HG02943 (cell line): ENCODE measurements at regions not wholly inside any gene's neighbourhood (a gene's known extent, or its start where the extent isn't known, plus 50 kb on each side); places are given as distances from the start of the nearest gene placed in this dataset.
"Not testable (repeated sequence)": the region's sequence is repeated elsewhere in the genome, so short reads cannot be mapped to it uniquely, and the experiment has no call there.

Experiments
- ATAC-seq: cut with Tn5 transposase; IDR thresholded peaks from one replicate; pipeline ENCODE4 v1.9.1; 2021; ENCODE audit warnings: mild to moderate bottlenecking, low read depth, moderate library complexity; ENCODE audit not compliant: unreplicated experiment

DNA sequence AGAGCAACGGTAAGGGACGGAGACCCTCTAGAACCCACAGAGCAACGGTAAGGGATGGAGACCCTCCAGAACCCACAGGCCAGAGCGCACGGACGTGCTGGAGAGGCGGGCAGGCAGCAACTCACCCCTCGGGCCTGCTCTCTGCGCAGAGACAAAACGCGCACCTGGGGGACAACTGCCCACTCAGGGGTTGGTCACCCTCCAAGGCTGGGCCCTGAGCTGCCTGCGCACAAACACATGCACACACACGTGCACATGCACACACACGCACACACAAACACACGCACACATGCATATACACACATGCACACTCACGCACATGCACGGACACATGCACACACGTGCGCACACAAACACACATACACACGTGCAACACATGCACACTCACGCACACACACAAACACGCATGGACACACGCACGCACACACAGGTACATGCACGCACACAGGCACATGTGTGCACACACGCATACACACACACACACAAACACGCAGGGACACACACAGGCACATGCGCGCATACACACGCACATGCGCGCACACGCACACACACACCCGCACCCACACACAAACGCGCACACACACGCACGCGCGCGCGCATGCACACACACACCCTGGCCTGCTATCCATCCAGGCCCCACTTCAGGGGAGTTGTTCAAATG, 88.3 kb downstream of the NCOR2 start:
- no peak for ATAC-seq

DNA sequence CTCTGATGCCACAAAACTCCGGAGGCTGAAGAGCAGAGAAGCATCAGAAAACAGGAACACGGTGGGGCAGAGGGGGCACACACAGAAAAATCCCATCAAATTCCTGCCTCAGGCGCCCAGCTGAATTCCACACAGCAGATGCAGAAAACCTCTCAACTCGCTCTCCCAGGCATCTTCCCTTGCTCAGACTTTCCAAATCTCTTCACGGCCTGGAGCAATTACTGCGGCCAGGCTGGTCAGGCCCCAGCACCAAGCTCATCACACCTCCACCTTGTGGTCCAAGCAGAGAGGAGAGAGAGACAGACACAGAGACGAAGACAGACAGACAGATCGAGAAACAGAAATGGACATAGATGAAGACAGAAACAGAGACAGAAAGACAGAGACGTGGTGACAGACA, 89.0 kb downstream of the NCOR2 start:
- ATAC-seq, result no peak

DNA sequence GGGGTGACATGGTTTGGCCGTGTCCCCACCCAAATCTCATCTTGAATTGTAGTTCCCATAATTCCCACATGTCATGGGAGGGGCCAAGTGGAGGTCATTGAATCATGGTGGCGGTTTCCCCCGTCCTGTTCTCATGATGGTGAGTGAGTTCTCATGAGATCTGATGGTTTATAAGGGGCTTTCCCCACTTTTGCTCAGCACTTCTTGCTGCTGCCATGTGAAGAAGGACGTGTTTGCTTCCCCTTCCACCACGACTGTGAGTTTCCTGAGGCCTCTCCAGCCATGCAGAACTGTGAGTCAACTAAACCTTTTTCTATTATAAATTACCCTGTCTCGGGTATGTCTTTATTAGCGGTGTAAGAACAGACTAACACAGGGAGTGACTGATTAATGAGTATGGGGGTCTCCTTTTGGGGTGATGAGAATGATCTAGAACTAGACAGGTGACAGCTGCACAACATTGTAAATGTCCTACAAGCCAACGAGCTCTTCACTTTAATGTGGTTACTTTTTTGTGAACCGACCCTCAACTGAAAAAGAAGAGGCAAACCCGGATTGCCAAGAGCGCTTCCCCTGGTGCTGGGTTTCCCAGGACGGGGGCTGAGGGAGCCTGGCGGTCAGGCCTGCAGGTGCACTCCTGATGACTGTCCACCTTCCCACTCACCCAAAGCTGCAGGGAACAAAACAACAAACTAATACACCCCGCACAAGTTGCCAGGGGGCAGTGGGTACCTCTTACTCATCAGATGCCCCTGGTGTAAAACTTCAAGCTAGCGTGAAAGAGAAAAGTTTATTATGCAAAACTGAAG, 90.1 kb downstream of the NCOR2 start:
- ATAC-seq, result no peak

DNA sequence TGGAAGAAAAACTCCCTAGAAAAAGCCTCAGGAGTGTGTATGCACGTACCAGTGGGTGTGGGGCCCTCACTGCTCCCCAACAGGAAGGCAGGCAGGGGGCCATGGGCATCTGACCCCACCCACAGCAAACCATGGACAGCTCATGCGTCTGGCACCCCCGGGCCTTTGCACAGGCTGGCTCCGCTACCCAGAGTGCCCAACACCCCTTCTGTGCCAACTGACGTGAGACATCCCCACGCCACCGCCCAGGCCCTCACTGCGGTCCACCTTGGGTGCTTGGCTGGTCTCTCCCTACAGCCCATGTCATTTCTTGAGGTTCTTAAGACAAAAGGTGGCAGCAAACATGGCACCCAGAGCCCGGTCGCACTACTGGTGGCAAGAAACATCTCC, 91.4 kb downstream of the NCOR2 start:
- no peak for ATAC-seq

DNA sequence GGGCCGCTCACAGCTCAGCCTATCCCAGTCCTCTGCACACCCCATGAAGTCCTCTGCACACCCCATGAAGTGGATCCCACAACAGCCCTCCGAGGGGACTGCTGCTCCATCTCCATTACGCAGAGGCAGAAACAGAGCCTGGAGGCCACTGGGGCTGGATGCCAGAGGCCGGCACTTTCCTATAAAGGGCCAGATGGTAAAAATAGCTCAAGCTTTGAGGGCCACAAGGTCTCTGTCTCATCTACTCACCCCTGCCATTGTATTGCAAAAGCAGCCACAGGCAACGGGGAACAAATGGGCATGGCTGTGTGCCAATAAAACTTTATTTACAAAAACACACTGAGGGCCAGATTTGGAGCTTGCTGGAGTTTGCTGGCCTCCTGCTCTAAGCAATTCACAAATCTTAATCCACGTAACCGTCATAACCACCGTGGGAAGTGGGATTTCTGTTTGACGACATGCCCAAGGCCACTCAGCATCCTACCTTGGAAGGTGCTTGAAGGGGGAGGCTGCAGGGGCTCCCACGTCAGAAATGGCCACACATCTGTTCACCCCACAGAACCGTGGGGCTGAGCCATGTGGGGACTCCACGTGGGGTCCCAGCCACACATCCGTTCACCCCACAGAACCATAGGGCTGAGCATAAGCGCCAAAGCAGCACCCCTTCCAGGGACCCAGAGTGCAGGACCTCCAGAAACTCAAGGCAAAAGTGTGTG, 92.0 kb downstream of the NCOR2 start:
- ATAC-seq, result no peak

DNA sequence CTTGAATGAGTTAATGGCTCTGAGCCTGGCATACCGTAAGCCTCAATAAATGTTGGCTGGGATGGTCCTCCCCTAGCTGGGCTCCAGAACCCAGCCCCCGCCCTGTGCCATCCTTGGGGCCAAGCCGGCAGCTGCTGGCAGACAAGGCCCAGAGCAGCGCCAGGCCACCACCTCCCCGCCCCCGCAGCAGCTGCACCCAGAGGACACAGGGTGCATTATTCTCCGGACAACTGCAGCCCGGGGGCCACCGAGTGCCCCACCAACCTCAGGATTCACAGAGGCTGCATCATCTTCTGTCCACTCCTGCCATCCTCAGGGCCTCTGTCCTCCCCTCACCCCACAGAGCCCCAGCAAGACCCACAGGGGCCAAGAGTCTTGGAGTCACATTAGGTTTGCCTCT, 92.7 kb downstream of the NCOR2 start:
- ATAC-seq, result no peak

DNA sequence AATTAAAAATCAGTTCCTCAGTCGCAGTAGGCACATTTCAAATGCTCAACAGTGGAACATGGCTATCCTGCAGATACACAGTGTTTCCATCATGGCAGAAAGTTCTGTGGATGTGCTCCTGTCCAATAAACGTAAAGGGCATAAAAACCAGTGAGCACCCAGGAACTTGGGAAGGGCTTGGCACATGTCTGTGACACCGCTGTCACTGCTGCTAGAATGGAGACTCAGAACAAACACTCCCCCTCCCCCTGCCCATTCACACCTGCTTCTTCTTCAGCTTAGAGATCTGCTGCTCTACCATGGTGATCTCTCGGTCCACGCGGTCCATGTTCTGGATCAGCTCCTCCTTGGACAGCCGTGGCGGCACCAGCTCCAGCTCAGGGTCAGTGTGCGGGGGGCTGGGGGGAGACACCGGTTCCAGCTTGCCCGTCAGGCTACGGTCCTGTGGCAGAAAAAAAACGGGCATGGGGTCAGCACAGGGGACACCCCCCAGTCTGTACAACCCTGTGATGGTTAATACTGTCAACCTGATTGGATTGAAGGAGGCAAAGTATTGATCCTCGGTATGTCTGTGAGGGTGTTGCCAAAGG, 94.6 kb downstream of the NCOR2 start:
- ATAC-seq, result no peak

DNA sequence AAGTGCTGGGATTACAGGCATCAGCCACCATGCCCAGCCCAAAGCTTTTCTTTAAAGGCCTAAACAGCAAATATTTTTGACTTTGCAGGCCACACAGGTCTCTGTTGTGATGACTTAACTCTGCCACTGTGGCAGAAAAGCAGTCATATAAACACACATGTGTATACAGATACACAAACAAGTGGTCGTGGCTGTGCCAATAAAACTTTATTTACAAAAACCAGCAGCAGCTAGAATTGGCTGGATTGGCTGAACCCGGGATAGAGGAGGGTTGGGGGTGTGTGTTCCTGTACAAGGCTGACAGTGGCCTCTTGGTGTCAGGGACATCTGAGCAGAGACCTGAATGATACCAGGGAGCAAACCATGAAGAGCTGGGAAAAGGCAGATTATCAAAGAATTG, 95.6 kb downstream of the NCOR2 start:
- no peak for ATAC-seq

DNA sequence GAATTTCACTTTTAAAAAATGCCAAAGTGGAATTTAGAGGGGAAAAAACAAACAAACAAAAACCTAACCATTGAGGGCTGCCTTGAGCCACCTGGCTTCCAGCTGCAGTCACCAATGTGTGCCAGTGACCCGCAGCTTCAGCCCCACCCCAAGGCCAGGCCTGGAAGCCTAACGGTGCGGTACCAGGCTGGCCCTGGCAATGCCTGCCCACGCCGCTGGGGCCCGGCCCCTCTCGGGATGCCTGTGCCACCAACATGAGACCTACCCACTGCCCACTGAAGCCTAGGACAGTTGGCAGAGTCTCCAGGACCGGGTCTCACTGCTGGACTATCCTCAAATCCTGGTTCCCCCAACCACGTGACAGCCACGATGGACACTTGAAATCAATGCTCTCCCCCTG, 96.6 kb downstream of the NCOR2 start:
- ATAC-seq, result no peak

DNA sequence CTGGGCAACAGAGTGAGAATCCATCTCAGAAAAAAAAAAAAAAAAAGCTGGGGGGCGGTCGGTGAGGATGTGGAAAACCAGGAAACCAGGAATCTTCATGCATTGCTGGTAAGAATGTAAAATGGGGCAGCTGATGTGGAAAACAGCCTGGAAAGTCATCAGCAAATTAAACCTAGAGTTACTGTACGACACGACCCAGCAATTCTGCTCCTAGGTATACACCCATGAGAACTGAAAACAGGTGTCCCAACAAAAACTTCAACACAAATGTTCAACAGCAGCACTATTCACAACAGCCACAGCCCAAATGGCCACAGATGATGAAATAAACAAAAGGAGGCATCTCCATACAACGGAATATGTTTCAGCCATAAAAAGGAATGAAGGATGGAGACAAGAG, 97.3 kb downstream of the NCOR2 start:
- no peak for ATAC-seq

DNA sequence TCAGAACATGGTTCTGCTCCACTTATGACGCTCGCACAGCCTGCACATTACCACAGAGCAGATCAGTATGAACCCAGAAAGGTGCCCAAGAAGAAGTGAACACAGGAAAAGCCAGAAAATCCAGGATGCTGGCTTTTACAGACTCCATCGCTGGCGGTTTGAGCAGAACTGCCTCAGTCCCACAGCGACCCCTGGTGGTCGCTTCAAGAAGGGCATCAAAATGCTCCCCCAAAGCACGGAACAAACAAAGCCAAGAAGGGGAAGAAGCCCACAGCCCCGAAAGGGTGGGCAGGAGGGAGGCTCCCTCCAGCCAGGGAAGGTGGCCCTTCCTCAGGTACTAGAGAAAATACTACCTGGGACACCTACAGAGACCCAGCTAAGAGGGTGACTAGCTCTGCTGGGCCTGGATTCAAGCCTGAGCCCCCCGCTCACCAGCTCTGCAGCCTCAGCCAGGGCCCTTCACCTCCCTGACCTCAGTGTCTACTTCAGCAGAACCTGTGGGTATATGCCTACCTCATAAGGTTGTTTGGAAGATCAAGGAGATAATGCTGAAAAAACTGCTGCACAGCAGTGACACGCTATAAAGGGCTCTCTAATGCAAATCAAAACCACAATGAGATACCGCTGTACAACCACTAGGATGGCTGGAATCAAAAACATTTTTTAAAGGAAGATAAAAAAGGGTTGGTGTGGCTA, 98.1 kb downstream of the NCOR2 start:
- ATAC-seq, result no peak

DNA sequence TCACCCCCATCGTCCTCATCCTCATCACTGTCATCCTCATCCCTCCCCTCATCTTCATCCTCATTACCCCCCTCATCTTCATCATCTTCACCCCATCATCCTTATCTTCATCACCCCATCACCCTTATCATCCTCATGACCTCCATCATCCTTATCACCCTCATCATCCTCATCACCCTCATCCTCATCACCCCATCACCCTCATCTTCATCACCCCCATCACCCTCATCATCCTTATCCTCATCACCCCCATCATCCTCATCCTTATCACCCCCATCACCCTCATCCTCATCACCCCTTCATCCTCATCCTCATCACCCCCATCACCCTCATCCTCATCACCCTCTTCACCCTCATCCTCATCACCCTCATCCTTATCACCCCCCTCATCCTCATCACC, 99.9 kb downstream of the NCOR2 start:
- ATAC-seq, result not testable (repeated sequence)

DNA sequence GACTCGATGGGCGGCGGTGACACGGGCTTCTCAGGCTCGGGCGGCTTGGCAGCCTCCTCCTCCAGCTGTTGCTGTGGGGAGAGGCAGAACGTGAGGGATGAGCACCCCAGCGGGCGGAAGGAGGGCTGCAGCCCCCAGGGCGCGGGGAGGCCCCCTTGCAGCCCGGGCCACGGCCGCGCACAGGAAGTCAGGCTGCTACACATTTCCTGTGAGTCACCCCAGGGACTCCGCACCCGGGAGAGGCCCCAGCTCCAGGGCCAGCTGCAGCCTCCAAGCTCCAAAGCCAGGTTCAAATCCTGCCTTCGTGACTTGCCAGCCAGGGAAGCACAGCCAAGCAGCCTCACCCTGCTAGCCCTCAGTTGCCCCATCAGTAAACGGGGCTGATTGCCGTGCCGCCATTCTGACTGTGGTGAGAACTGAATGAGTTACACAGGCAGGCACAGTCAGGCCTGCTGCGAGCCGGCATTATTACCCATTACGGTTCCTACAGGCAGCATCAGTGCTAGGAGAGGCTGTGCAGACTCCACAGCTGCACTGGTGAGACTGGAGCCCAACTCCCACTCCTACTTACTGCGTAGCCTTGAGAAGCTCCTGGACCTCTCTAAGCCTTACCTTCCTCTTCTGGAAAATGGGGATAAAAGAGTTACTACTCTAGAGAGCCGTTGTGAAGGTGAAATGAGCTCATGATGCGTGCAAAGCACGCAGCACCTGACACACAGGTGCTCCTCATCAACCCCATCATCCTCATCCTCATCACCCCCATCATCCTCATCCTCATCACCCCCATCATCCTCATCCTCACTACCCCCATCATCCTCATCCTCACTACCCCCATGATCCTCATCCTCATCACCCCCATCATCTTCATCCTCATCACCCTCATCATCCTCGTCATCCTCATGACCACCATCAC, 100.9 kb downstream of the NCOR2 start:
- ATAC-seq, result peak; percentile 97

DNA sequence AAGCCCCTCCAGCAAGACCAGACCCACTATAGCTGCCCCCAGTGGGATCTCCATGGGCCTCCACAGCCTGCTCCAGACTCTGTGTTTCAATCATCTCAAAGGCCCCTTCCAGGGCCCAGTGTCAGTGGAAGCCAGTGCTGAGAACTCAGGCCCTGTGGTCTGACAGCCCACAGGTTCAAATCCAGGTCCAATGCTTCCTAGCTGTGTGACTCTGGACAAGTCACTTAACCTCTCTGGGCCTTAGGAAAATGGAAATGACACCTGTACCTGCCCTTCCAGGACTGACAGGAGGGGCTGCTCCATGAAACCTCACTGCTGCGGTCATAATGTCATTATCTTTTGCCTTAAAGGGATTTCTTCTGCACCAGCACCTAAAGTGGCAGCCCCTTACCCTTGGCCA, 101.9 kb downstream of the NCOR2 start:
- no peak for ATAC-seq

DNA sequence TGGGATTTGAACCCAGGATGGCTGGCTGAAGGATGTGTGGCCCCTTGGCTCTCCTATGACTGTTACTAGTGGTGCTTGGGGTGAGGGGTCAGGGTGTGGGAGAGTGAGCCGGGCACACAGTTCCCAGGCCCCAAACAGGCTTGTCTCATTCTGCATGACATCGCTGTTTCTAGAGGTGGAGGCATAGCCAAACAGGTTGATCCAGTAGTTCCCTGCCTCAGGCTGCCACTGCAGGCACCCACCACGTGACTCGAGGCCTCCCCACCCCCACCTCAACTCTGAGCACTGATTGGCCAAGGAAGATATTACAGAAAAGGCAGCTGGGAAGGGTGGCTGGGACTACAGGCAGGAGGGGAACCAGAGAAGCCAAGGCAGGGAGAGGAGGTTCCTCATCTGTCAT, 102.6 kb downstream of the NCOR2 start:
- no peak for ATAC-seq

DNA sequence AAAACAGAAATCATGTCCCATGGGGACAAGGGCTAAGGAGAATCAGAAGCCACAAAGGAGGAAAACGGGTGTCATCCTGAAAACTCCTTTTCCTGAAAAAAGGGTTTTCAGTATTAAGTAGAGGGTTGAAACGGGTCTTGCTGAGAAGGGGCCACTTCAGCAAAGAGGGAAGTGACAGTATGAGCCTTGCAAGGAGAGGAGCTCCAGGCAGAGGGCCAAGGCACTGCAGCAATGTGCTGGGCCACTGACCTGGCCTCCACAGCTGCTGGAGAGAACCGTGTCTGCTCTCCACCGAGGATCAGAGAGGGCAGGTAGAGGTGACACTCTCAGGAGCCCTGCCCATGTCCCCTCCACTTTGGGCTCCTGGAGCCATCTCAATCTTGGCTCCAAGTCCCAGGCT, 103.3 kb downstream of the NCOR2 start:
- ATAC-seq, result no peak

DNA sequence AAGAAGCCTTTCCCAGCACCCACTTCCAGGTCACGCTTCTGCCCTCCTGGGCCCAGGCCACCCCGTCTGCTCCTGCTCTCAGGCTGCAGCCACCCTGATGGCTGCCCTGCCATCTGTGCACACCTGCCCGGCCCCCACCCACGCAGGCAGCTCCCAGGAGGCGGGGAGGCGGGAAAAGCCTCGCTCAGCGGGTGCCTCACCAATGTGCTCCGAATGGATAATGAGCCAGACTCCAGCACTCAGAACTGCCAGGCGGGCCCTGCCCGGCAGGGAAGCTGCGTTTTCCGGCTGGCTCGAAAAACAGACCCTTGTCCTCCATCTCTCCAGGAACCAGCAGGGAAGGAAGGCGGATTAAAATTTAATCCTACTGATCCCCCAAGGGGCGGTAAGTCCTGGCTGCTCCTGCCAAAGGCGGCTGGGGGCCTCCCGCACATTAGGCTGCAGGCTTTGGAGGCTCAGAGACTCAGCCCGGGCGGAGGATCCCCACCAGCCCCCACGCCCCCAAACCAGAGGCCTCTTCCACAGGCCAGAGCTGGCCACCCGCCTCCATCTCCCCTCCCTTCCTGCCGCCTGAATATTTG, 104.0 kb downstream of the NCOR2 start:
- ATAC-seq, result no peak

DNA sequence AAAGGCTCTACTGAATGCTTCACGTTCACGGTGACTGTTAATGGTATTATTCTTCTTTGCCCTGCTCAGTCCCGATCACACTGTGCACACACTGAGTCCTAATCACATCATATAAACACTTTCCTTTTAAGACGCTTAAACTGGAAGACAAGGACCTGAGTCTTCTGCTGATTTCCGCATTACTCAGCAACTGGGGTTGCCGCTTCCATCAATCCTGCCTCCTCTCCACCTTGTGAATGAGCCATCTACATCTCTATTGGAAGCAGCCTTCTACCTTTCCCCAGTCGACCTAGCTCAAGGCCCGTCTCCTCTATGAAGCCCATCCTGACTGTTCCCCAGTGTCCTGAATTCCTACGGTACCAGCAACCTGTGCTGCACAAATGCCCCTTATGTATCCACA, 104.7 kb downstream of the NCOR2 start:
- ATAC-seq, result no peak

DNA sequence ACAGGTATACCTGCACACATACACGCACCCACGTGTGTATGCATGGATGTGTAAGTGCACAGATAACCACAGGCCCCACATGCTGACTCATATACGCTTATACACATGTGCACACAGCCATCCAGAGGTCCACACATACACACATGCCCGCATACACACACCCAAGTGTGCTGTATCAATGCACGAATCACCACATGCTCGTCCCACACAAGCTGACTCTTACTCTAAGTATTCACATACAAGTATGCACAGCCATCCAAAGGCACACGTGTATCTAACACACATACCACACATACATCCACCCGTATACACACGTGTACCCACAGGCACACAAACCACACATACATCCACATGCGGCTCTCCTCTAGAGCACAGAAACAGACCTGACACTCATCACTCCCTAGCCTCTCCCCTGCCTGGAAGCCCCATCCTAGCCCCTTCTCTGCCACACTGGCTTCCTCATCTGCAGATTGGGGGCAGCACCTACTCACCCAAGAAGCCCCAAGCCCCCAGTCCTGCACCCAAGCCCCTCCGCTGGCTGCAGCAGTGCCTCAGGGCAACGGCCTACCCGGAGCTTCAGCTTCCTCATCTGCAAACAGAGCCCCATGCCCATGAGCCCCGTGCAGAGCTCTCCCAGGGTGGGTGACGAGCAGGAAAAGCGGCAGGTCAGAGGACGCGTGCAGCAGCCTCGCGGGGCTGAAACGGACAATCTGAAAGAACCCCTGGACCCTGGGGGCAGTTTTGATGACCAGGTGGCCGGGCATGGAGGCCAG, 105.4 kb downstream of the NCOR2 start:
- ATAC-seq, result no peak
